Skin epidermis (tissue), 12 donors: ENCODE measurements at regions not wholly inside any gene's neighbourhood (a gene's known extent, or its start where the extent isn't known, plus 50 kb on each side); places are given as distances from the start of the nearest gene placed in this dataset.
"Not testable (repeated sequence)": the region's sequence is repeated elsewhere in the genome, so short reads cannot be mapped to it uniquely, and the experiment has no call there.

ENCODE experiments used
- H3K27ac ChIP-seq, 21 experiments: fragments of 200-600 bp; sonication (generic) in 11 of 21; one replicate each; pipeline ENCODE4 v1.5.0; 2020; ENCODE audit warnings: mild to moderate bottlenecking in 3 of 21, inconsistent platforms in 2 of 21, moderate library complexity in 2 of 21
- H3K4me3 ChIP-seq, 7 experiments: fragments of 200-600 bp; sonication (generic) in 2 of 7; one replicate each; pipeline ENCODE4 v1.5.0; 2020; ENCODE audit warnings: inconsistent platforms in 2 of 7, mild to moderate bottlenecking in 2 of 7, moderate library complexity in 1 of 7

- H3K4me3 ChIP-seq = no peak overlapping the region
- no peak overlapping the region for H3K27ac ChIP-seq
These were observed 462.9 kb downstream of the COL12A1 start for GRCh38 chr6:74742793-74743508.

DNA sequence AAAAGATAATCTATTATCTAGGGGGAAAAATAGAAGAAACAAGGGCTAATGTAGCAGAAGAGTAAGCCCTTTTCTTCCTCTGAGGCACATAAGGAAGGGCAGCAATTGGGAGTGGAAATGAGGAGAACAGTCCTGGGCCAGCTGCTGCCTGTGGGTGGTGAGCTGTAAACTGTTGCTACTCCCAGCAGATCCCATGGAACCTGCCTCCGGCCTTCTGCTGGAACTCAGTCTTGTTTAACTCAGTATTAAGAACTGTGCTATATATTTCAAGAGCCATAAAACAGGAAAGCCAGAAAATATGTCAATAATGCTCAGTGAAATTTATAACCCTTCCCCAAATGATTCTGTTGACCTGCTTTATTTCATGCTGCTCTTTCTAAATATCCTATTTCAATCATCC lies 464.2 kb downstream of the COL12A1 start:
- Histone ChIP-seq H3K4me3 (no peak overlapping the region), H3K27ac (no peak overlapping the region)

GRCh38 chr6:74735304-74735703 lies 470.5 kb downstream of the COL12A1 start:
- H3K27ac ChIP-seq = peak overlapping the region in 5 of 21 experiments; percentile 28 to 71 (median 60)

DNA sequence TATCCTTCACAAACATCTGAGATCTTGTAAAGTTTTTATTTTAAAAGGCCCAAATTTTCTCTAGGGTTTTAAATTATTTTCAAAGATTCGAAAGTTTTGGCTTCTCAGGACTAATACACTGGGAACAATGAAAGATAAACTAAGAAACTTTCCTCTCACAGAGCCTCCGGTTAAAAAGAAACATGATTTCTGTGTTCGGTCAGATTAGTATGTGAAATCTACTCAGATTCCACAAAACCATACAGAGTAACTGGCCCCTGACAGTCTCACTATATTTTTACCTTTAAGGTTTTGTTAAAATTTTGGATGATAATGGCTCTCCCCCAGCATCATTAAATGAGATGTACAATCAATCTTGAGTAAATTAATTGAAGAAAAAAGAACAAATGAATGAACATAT lies 471.0 kb downstream of the COL12A1 start:
- peak overlapping the region in 6 of 21 experiments; percentile 20 to 71 (median 44) for H3K27ac ChIP-seq
- H3K4me3 ChIP-seq = no peak overlapping the region

More at GRCh38 chr6:74735304-74735703, 470.5 kb downstream of the COL12A1 start:
- no peak overlapping the region for H3K4me3 ChIP-seq

DNA sequence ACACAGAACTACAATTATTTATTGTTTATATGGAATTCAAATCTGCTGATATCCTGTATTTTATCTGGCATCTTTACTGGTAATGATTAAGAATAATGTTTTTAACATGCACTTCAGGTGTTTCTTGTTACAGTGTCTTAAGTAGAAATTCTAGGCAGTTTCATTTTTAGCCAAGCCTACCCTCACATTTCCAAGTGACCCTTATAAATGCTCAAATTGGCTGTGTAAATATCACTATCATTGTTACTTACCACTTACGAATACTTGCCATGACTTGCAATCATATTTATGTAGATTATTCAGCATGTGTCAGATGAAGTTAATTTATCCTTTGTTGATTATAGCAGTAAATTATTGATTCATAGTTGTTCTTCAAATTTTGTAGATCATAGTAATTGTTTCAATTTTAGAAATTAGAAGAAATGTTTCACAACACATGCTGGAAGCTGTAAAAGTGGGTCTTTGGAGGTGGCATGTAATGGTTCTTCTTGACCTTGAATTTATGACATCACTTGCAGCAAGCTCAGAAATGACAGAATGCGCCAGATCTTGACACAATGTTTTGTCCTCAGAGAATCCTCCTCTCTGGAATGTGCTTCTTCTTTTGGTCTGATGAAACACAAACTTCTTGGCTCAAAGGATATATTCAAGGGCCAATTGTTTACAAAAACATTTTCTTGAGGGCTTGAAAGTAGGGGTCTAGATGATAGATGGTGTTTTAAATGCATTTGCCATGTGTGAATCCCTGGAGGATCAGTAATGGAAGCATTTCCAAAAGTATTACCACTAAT lies 471.8 kb downstream of the COL12A1 start:
- no peak overlapping the region for H3K4me3 ChIP-seq
- H3K27ac ChIP-seq = peak overlapping the region in 6 of 21 experiments; percentile 5 to 71 (median 50)

DNA sequence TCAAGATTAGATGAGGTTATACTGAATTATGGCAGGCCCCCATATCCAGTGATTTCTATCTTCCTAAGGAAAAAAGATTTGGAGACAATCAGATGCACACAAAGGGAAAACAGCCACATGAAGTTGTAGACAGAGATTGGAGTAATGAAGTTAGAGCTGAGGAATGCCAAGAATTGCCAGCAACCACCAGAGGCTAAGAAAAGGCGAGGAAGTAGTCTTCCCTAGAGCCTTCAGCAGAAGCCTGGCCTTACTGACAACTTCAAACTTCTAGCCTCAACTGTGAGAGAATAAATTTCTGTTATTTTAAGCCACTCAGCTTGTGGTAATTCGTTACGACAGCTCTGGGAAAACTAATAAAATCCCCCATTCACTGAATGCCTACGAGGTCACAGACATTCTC lies 473.9 kb downstream of the COL12A1 start:
- peak overlapping the region in 2 of 21 experiments; percentile 28 to 29 for H3K27ac ChIP-seq
- no peak overlapping the region for H3K4me3 ChIP-seq

DNA sequence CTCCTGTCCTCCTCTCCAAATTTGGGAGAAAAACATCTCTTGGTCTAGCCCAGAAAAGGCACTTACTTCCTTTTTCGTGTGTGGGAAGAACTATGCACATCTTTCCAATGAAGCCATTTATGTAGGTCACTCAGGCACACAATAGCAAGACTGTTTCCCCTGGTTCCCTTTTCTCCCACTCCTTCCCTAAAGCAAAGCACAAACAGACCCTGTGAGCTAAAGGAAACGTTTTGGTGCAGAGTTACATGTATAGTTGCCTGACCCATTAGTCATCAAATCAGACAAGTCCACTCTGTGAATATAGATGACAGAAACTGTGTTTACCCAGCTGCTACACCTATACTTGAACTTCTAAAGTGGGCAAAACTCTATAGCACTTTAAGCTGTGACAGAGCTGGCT lies 474.6 kb downstream of the COL12A1 start:
- Histone ChIP-seq H3K27ac (no peak overlapping the region), H3K4me3 (no peak overlapping the region)

DNA sequence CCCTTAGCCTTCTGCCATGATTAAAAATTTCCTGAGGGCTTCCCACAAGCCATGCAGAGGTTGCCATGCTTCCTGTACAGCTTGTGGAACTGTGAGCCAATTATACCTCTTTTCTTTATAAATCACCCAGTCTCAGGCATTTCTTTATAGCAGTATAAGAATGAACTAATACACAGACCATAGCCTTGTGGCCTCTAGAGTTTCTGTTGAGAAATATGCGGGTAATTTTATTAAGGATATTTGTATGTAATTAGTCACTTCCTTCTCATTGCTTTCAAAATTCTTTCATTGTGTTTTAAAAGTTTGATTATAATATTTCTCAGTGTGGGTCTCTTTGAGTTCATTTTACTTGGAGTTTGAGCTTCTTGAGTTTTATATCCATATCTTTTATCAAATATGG lies 484.9 kb downstream of the COL12A1 start:
- no peak overlapping the region for H3K27ac ChIP-seq
- no peak overlapping the region for H3K4me3 ChIP-seq

GRCh38 chr6:74717591-74717990 lies 488.3 kb downstream of the COL12A1 start:
- no peak overlapping the region for H3K27ac ChIP-seq
- no peak overlapping the region for H3K4me3 ChIP-seq

DNA sequence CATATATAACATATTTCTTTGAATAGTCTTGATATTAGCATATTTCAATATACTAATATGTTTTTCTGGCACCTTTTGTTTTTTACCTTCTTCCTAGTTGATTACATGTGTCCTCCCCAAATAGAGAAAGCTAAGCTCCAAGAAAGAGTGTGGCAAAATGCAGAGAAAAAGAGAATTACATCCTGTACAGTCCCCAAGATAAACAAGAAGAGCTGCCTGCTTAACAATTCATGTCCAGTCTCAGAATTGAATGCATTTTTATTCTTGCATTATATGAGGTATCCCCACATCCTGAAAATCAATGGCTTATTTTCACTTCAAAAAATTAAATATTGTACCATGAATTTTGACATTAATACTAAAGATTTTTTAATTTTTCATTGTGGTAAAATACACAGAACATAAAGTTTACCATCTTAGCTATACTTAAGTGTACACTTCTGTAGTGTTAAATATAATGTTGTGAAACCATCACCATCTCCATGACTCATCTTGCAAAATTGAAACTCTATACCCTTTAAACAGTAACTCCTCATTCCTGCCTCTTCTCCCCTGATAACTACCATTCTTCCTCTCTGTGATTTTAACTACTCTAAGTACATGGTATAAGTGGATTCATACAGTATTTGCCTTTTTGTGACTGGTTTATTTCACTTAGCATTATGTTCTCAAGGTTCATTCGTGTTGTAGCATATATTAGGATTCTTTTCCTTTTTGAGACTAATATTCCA lies 490.3 kb downstream of the COL12A1 start:
- Histone ChIP-seq H3K27ac (no peak overlapping the region), H3K4me3 (no peak overlapping the region)

GRCh38 chr6:74713941-74714340 lies 491.9 kb downstream of the COL12A1 start:
- no peak overlapping the region for H3K27ac ChIP-seq
- no peak overlapping the region for H3K4me3 ChIP-seq

- Histone ChIP-seq H3K4me3 (no peak overlapping the region), H3K27ac (no peak overlapping the region)
These were observed 500.4 kb downstream of the COL12A1 start for GRCh38 chr6:74705451-74705850.

GRCh38 chr6:74704540-74704939 lies 501.3 kb downstream of the COL12A1 start:
- H3K27ac ChIP-seq, H3K4me3 ChIP-seq: not testable (repeated sequence)

DNA sequence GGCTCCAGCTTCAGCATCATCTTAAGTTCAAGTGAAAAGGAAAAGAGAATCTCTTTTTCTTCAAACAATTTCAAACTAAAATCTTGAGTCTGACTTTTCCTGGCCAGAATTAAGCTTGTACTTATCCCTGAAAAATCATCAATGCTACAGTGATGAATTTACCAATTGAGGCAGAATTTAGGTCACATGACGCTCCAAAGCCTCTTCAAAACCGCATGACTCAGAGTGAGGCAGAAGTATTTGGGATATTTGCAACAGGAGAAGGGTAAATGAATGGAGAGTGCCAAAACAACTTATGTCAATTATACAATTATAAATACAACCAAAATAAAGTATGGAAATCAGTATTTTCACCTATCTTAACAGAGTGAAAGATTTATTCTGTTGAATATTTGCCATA lies 515.5 kb downstream of the COL12A1 start:
- H3K27ac ChIP-seq = no peak overlapping the region
- no peak overlapping the region for H3K4me3 ChIP-seq

DNA sequence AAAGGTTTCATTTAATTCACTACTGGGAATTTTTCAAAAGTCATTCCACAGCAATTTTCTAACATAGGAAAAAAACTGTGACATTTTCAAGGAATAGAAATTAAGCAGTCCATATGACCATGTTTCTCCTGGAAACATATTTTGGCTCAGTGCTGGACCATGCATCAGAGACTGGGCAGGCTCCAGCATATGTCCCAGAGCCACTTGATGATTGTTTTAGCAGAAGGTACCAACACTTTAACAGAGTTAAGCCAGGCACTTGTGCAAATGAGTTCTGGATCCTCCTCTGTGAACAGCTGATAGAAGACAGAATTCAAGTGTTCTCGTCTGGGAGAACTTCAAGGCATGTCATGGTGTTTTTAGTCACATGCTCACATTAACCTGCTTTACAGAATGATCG lies 516.3 kb downstream of the COL12A1 start:
- Histone ChIP-seq H3K4me3 (no peak overlapping the region), H3K27ac (no peak overlapping the region)

- Histone ChIP-seq H3K4me3 (no peak overlapping the region), H3K27ac (no peak overlapping the region)
These were observed 528.4 kb downstream of the COL12A1 start for GRCh38 chr6:74677463-74677862.

DNA sequence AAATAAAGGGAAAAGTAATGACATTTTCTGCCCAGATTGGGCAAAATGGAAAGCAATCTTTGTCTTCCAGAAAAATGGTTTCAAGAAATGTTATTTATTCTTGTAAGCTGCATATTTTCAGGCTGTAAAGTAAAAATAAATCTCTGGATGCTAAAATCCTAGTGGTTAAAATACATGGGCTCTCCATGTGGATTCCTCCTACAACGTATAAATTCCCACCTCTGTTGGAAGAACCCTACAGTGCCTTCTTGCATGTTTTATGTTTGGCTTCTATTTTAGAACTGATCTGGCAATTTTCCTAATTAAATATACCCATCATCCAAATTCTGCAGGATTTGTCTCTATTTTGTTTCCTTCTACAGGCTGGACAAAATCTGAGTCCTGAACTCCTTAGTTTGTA lies 528.9 kb downstream of the COL12A1 start:
- no peak overlapping the region for H3K27ac ChIP-seq
- H3K4me3 ChIP-seq = no peak overlapping the region

GRCh38 chr6:74674377-74674776 lies 531.5 kb downstream of the COL12A1 start:
- no peak overlapping the region for H3K4me3 ChIP-seq

DNA sequence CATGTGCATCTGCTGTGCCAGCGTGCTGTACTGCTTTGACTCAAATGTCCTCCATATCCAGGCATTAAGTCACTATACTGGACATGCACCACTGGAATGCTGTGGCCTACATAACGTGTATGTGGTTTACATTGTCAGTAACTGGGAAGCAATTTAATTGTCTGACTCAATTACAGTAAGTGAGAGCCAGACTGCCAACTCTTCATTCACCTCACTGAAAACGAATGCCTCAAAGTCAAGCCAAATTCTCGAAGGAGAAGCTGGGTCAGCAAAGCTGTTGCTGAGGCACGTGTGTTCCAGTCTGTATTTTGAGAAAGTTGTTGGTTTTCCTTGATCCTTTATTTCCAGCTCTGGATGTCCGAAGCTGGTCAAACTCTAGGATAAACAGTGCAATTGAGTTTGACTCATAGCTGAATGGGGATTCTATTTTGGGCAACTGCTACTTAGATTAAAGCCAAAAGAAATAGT lies 534.3 kb downstream of the COL12A1 start:
- H3K27ac ChIP-seq = peak overlapping the region in 4 of 21 experiments; percentile 24 to 71 (median 58)
- H3K4me3 ChIP-seq = no peak overlapping the region

More at GRCh38 chr6:74674377-74674776, 531.5 kb downstream of the COL12A1 start:
- no peak overlapping the region for H3K27ac ChIP-seq

- no peak overlapping the region for H3K27ac ChIP-seq
- no peak overlapping the region for H3K4me3 ChIP-seq
These were observed 547.5 kb downstream of the COL12A1 start for GRCh38 chr6:74658391-74658790.
